Embryonic facial prominence (tissue), 1 donor: ENCODE measurements at regions not wholly inside any gene's neighbourhood (a gene's known extent, or its start where the extent isn't known, plus 50 kb on each side); places are given as distances from the start of the nearest gene placed in this dataset.

ENCODE experiments used
- DNase-seq: peaks from one replicate; pipeline ENCODE4 v3.0.0-alpha.2; 2016; ENCODE audit errors: extremely low spot score

- DNase-seq: no peak
Observed at GRCh38 chr2:59737299-59737698, 816.2 kb downstream of the BCL11A start.

GRCh38 chr2:59734743-59735142, 818.7 kb downstream of the BCL11A start:
- DNase-seq: no peak

- no peak for DNase-seq
Observed at GRCh38 chr2:59733970-59734369, 819.5 kb downstream of the BCL11A start.

- DNase-seq: no peak
Observed at GRCh38 chr2:59733567-59733930, 819.9 kb downstream of the BCL11A start.

GRCh38 chr2:59732871-59733566, 820.4 kb downstream of the BCL11A start:
- no peak for DNase-seq

GRCh38 chr2:59727121-59727590, 826.3 kb downstream of the BCL11A start:
- no peak for DNase-seq

- no peak for DNase-seq
Observed at GRCh38 chr2:59726228-59727120, 827.0 kb downstream of the BCL11A start.

GRCh38 chr2:59724746-59725145, 828.7 kb downstream of the BCL11A start:
- DNase-seq: no peak

GRCh38 chr2:59720296-59720866, 833.1 kb downstream of the BCL11A start:
- no peak for DNase-seq

- no peak for DNase-seq
Observed at GRCh38 chr2:59713577-59713976, 839.9 kb downstream of the BCL11A start.

- DNase-seq: no peak
Observed at GRCh38 chr2:59711121-59711520, 842.3 kb downstream of the BCL11A start.

GRCh38 chr2:59706729-59707128, 846.7 kb downstream of the BCL11A start:
- DNase-seq: no peak

- DNase-seq: no peak
Observed at GRCh38 chr2:59703796-59704195, 849.7 kb downstream of the BCL11A start.

- no peak for DNase-seq
Observed at GRCh38 chr2:59702026-59702425, 851.4 kb downstream of the BCL11A start.

- no peak for DNase-seq
Observed at GRCh38 chr2:59701271-59701994, 852.0 kb downstream of the BCL11A start.

- DNase-seq: no peak
Observed at GRCh38 chr2:59694176-59694575, 859.3 kb downstream of the BCL11A start.

- DNase-seq: no peak
Observed at GRCh38 chr2:59693231-59693959, 860.1 kb downstream of the BCL11A start.

GRCh38 chr2:59691518-59692190, 861.8 kb downstream of the BCL11A start:
- DNase-seq: no peak

- DNase-seq: no peak
Observed at GRCh38 chr2:59690849-59691248, 862.6 kb downstream of the BCL11A start.

GRCh38 chr2:59684771-59685166, 868.7 kb downstream of the BCL11A start:
- no peak for DNase-seq
